Thoracic aorta (tissue), 2 donors: ENCODE measurements at regions not wholly inside any gene's neighbourhood (a gene's known extent, or its start where the extent isn't known, plus 50 kb on each side); places are given as distances from the start of the nearest gene placed in this dataset.
A peak's percentile ranks its signal among the peaks of the same experiment; 100 is the strongest.

Source experiments
- ATAC-seq: fragments of 150-250 bp; one replicate; pipeline ENCODE4 v1.8.0; 2017; ENCODE audit warnings: low read depth; ENCODE audit not compliant: insufficient number of reproducible peaks, low FRiP score
- DNase-seq: peaks from one replicate; pipeline ENCODE4 v3.0.0-alpha.2; 2020; ENCODE audit warnings: low spot score
- H3K27ac ChIP-seq, 2 donors: fragments of 200-600 bp; sonication (generic); 1 replicate in 1 of 2; 2 replicates in 1 of 2; pipeline ENCODE4 v1.5.1; 2016; ENCODE audit warnings: mild to moderate bottlenecking in 2 of 2, moderate library complexity in 2 of 2
- H3K27me3 ChIP-seq: fragments of 200-600 bp; sonication (generic); replicated peaks from 2 replicates; pipeline ENCODE4 v1.6.0; 2016; ENCODE audit warnings: mild to moderate bottlenecking; ENCODE audit not compliant: insufficient read depth
- H3K36me3 ChIP-seq: fragments of 200-600 bp; sonication (generic); one replicate; pipeline ENCODE4 v1.5.1; 2016
- H3K4me1 ChIP-seq, 2 donors: fragments of 200-600 bp; sonication (generic); 1 replicate in 1 of 2; 2 replicates in 1 of 2; pipeline versions ENCODE4 v1.5.1 to v1.6.0; 2016; ENCODE audit warnings: low read depth in 2 of 2, mild to moderate bottlenecking in 1 of 2; ENCODE audit not compliant: control insufficient read depth in 1 of 2
- H3K4me3 ChIP-seq: fragments of 200-600 bp; sonication (generic); 2 replicates; pipeline ENCODE4 v1.5.1; 2016; ENCODE audit warnings: mild to moderate bottlenecking
- H3K9me3 ChIP-seq: fragments of 200-600 bp; sonication (generic); 2 replicates; pipeline ENCODE4 v1.5.1; 2016
- TF ChIP-seq, protein P1 (sequence below): fragments of 200-600 bp; sonication (generic); IDR thresholded peaks from one replicate; pipeline ENCODE4 v1.5.1; 2019; ENCODE audit warnings: antibody characterized with exemption

DNA sequence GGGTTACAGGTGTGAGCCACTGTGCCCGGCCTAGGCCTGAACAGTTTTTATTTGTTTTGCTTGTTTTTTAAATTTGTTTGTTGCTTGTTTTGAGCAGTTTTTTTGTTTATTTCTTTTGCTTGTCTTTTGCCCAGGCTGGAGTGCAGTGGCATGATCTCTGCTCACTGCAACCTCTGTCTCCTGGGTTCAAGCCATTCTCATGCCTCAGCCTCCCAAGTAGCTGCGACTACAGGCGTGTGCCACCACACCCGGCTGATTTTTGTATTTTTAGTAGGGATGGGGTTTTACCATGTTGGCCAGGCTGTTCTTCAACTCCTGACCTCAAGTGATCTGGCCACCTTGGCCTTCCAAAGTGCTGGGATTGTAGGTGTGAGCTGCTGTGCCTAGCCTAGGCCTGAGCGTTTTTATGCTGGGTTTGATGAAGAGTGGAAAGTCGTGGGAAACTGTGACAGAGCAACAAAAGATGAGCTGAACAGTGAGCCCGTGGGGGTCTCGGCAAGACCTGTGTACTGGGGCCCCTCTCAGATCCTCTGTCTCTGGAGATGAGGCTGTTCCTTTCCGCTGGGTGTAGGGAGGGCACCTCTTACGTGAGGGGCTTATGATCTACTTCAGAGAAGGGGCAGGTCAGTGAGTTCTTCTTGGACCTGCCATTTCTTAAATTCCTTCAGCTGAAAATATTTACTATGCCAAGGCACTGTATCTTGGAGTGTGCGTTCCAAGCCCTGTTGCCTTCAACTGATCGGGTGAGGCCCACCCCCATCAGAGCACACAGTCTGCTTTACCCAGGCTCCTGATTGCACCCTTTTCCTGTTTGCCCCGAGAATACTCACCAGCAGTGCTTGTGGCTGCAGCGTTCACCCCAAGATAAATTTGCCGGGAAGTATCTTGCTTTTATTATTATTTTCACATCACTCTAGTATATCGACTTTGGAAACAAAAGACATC, 322.1 kb downstream of the SEC14L1 start:
- ATAC-seq, result no peak

DNA sequence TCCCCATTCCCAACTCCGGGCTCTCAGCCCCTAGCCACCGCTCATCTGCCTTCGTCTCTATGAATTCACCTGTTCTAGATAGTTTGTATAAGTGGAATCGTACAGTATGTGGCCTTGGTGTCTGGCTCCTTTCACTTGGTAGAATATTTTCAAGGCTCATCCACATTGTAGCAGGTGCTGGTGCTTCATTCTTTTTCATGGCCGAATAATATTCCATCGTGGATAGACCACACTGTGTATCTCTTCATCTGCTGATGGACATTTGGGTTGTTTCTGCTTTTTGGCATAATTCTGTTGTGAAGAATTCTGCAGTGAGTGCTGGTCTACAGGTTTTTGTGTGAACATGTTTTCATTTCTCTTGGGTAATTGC, 324.2 kb downstream of the SEC14L1 start:
- H3K4me1 ChIP-seq, result peaks cover 9 to 13% of the 10 kb centered on the region in 2 donors
- H3K4me3 ChIP-seq, result no peak overlapping the region
- no peak overlapping the region for H3K27ac ChIP-seq
- no peaks in the 10 kb centered on the region for H3K9me3 ChIP-seq
- ATAC-seq, result no peak
- H3K27me3 ChIP-seq, result no peaks in the 10 kb centered on the region
- no peak for DNase-seq
- no peaks in the 10 kb centered on the region for H3K36me3 ChIP-seq
- TF ChIP-seq, protein P1, sequence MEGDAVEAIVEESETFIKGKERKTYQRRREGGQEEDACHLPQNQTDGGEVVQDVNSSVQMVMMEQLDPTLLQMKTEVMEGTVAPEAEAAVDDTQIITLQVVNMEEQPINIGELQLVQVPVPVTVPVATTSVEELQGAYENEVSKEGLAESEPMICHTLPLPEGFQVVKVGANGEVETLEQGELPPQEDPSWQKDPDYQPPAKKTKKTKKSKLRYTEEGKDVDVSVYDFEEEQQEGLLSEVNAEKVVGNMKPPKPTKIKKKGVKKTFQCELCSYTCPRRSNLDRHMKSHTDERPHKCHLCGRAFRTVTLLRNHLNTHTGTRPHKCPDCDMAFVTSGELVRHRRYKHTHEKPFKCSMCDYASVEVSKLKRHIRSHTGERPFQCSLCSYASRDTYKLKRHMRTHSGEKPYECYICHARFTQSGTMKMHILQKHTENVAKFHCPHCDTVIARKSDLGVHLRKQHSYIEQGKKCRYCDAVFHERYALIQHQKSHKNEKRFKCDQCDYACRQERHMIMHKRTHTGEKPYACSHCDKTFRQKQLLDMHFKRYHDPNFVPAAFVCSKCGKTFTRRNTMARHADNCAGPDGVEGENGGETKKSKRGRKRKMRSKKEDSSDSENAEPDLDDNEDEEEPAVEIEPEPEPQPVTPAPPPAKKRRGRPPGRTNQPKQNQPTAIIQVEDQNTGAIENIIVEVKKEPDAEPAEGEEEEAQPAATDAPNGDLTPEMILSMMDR, result no peak

More for the DNA sequence above, 322.1 kb downstream of the SEC14L1 start:
- Histone ChIP-seq H3K9me3 (no peaks in the 10 kb centered on the region), H3K4me1 (peaks cover 9 to 13% of the 10 kb centered on the region in 2 donors), H3K27ac (no peak overlapping the region), H3K4me3 (no peak overlapping the region), H3K36me3 (no peaks in the 10 kb centered on the region), H3K27me3 (no peaks in the 10 kb centered on the region)
- no peak for DNase-seq
- TF ChIP-seq, protein P1, result no peak

DNA sequence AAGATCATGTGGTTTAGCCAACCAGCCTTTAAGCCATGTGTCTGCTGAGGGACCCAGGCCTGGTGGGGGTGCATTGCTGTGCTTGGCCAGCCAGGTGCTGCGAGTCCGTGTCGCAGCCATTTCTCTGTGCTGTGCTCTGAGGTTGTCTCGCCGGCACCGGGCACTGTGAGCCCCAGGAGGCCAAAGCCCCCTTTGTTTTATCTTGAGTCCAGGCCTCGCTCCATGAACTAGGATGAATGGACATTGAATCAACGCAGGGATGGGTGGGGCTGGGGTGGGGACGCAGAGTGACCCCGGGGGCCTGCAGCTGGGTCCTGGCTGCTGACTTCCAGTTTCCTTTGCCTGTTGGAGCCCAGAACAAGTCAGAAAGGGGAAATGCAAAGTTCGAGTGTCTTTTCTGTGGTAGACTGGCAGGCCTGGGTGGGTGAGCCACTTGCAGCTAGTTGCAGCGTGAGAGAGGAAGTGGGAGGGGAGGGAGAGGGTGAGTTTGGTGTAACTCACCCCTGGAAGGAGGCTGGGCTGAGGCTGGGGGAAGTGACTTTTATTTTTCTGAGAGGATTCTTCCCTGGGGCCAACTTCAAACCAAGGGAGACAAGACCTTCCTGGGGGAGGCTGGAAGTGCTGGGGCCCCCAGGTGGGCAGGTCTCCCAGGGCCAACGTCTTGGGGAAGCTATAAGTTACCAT, 324.7 kb downstream of the SEC14L1 start:
- H3K36me3 ChIP-seq, result no peaks in the 10 kb centered on the region
- H3K27me3 ChIP-seq, result no peaks in the 10 kb centered on the region
- no peaks in the 10 kb centered on the region for H3K9me3 ChIP-seq
- H3K27ac ChIP-seq, result no peak overlapping the region
- DNase-seq (peak; percentile 27), ATAC-seq (no peak)
- TF ChIP-seq, protein P1, result no peak
- H3K4me1 ChIP-seq, result peaks cover 9 to 15% of the 10 kb centered on the region in 2 donors
- H3K4me3 ChIP-seq, result no peak overlapping the region

DNA sequence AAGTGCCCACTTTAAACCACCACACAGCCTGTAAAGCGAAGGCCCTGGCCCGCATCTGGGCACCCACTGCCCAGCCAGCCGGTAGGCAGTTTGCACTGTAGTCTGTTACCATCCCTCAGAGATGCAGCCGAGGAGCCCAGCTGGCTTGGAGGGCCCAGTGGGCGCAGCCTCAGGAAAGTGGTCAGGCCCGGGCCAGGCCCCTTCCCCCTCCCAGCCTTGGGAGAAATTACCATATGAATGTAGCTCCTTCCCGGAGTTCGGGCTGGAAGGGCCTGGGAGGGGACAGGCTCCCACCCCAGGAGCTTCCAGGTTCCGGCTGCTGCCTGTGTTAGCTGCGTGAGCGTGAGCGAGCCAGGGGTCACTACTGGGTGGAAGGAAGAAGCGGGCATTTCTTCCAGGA, 325.4 kb downstream of the SEC14L1 start:
- no peaks in the 10 kb centered on the region for H3K9me3 ChIP-seq

More for the DNA sequence above, 325.4 kb downstream of the SEC14L1 start:
- peaks cover 14 to 22% of the 10 kb centered on the region in 2 donors for H3K4me1 ChIP-seq
- peak overlapping the region in 1 of 2 donors; percentile 43 for H3K27ac ChIP-seq
- H3K27me3 ChIP-seq, result no peaks in the 10 kb centered on the region
- H3K36me3 ChIP-seq, result no peaks in the 10 kb centered on the region
- no peak for DNase-seq
- no peak overlapping the region for H3K4me3 ChIP-seq
- TF ChIP-seq, protein P1, result no peak
- ATAC-seq, result no peak
